ENCODE measurements at regions not wholly inside any gene's neighbourhood (a gene's known extent, or its start where the extent isn't known, plus 50 kb on each side); places are given as distances from the start of the nearest gene placed in this dataset.

DNA sequence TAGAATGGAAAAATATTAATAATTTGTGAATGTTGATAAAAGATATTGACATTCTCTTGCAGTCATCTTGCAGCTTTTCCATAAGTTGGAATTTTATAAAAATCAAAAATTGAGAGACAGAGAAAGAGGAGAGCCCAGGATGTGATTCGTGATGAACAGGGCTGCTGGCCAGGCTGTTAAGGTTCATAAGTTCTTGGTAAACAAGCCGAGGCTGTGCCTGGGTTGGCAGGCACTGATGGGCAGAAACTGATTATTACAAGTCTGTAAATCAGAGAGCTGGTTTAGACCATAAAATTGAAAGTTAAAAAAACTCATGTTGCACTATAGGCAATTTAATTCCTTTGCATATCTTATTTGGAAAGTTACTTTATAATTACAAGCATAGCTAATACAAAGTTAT lies 533.7 kb downstream of the HAPSTR1 start:
- H3K4me1 Mint-ChIP-seq: no peaks in the 10 kb centered on the region
- peaks cover 4% of the 10 kb centered on the region; the same call in 2 of the 3 replicates for H3K9me3 Mint-ChIP-seq
- DNase-seq (ENCODE audit: low spot score) (no peak), ATAC-seq (no peak)
- no peaks in the 10 kb centered on the region for H3K27me3 Mint-ChIP-seq (ENCODE audit: insufficient read depth, low read depth, poor library complexity)
- Histone ChIP-seq H3K79me2 (replicated peaks; ENCODE audit: insufficient read depth) (no peaks in the 10 kb centered on the region), H3K4me2 (no peak overlapping the region), H3K4me3 (no peak overlapping the region), H3F3A (replicated peaks; ENCODE audit: low read depth) (no peaks in the 10 kb centered on the region), H2AFZ (no peak overlapping the region), H3K9me2 (ENCODE audit: insufficient read depth) (no peaks in the 10 kb centered on the region), H3K27me3 (ENCODE audit: insufficient read depth) (no peaks in the 10 kb centered on the region), H4K20me1 (replicated peaks; ENCODE audit: insufficient read depth) (no peaks in the 10 kb centered on the region), H3K27ac (ENCODE audit: low read depth) (no peak overlapping the region), H3K36me3 (ENCODE audit: insufficient read depth) (no peaks in the 10 kb centered on the region), H3K4me1 (ENCODE audit: insufficient read depth) (no peaks in the 10 kb centered on the region)
- H3K27ac Mint-ChIP-seq: no peak overlapping the region
- TF ChIP-seq EZH2phosphoT487 (IDR thresholded peaks at IDR 0.05; ENCODE audit: unreplicated experiment) (no peak), EZH2 (IDR thresholded peaks at IDR 0.05; ENCODE audit: low read depth, unreplicated experiment) (no peak), JUNB (IDR thresholded peaks at IDR 0.05; ENCODE audit: unreplicated experiment) (no peak), ZNF331 (CRISPR knock-in tag; IDR thresholded peaks at IDR 0.05; ENCODE audit: low read depth) (no peak), NANOG (IDR thresholded peaks at IDR 0.05; ENCODE audit: borderline replicate concordance) (no peak), CREB1 (CRISPR knock-in tag; IDR thresholded peaks at IDR 0.05; ENCODE audit: low read depth) (no peak), ZNF114 (CRISPR knock-in tag; IDR thresholded peaks at IDR 0.05) (no peak), POLR2AphosphoS5 (IDR thresholded peaks at IDR 0.05; ENCODE audit: low read depth) (no peak), STAT1 (IDR thresholded peaks at IDR 0.05; ENCODE audit: unreplicated experiment) (no peak)
- TF ChIP-seq, protein P1, sequence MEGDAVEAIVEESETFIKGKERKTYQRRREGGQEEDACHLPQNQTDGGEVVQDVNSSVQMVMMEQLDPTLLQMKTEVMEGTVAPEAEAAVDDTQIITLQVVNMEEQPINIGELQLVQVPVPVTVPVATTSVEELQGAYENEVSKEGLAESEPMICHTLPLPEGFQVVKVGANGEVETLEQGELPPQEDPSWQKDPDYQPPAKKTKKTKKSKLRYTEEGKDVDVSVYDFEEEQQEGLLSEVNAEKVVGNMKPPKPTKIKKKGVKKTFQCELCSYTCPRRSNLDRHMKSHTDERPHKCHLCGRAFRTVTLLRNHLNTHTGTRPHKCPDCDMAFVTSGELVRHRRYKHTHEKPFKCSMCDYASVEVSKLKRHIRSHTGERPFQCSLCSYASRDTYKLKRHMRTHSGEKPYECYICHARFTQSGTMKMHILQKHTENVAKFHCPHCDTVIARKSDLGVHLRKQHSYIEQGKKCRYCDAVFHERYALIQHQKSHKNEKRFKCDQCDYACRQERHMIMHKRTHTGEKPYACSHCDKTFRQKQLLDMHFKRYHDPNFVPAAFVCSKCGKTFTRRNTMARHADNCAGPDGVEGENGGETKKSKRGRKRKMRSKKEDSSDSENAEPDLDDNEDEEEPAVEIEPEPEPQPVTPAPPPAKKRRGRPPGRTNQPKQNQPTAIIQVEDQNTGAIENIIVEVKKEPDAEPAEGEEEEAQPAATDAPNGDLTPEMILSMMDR (conservative IDR thresholded peaks at IDR 0.05; ENCODE audit: low read depth in 2 of 2): no peak
- TF ChIP-seq, protein P2, sequence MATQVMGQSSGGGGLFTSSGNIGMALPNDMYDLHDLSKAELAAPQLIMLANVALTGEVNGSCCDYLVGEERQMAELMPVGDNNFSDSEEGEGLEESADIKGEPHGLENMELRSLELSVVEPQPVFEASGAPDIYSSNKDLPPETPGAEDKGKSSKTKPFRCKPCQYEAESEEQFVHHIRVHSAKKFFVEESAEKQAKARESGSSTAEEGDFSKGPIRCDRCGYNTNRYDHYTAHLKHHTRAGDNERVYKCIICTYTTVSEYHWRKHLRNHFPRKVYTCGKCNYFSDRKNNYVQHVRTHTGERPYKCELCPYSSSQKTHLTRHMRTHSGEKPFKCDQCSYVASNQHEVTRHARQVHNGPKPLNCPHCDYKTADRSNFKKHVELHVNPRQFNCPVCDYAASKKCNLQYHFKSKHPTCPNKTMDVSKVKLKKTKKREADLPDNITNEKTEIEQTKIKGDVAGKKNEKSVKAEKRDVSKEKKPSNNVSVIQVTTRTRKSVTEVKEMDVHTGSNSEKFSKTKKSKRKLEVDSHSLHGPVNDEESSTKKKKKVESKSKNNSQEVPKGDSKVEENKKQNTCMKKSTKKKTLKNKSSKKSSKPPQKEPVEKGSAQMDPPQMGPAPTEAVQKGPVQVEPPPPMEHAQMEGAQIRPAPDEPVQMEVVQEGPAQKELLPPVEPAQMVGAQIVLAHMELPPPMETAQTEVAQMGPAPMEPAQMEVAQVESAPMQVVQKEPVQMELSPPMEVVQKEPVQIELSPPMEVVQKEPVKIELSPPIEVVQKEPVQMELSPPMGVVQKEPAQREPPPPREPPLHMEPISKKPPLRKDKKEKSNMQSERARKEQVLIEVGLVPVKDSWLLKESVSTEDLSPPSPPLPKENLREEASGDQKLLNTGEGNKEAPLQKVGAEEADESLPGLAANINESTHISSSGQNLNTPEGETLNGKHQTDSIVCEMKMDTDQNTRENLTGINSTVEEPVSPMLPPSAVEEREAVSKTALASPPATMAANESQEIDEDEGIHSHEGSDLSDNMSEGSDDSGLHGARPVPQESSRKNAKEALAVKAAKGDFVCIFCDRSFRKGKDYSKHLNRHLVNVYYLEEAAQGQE (IDR thresholded peaks at IDR 0.05; ENCODE audit: unreplicated experiment): no peak
- TF ChIP-seq, protein P3, sequence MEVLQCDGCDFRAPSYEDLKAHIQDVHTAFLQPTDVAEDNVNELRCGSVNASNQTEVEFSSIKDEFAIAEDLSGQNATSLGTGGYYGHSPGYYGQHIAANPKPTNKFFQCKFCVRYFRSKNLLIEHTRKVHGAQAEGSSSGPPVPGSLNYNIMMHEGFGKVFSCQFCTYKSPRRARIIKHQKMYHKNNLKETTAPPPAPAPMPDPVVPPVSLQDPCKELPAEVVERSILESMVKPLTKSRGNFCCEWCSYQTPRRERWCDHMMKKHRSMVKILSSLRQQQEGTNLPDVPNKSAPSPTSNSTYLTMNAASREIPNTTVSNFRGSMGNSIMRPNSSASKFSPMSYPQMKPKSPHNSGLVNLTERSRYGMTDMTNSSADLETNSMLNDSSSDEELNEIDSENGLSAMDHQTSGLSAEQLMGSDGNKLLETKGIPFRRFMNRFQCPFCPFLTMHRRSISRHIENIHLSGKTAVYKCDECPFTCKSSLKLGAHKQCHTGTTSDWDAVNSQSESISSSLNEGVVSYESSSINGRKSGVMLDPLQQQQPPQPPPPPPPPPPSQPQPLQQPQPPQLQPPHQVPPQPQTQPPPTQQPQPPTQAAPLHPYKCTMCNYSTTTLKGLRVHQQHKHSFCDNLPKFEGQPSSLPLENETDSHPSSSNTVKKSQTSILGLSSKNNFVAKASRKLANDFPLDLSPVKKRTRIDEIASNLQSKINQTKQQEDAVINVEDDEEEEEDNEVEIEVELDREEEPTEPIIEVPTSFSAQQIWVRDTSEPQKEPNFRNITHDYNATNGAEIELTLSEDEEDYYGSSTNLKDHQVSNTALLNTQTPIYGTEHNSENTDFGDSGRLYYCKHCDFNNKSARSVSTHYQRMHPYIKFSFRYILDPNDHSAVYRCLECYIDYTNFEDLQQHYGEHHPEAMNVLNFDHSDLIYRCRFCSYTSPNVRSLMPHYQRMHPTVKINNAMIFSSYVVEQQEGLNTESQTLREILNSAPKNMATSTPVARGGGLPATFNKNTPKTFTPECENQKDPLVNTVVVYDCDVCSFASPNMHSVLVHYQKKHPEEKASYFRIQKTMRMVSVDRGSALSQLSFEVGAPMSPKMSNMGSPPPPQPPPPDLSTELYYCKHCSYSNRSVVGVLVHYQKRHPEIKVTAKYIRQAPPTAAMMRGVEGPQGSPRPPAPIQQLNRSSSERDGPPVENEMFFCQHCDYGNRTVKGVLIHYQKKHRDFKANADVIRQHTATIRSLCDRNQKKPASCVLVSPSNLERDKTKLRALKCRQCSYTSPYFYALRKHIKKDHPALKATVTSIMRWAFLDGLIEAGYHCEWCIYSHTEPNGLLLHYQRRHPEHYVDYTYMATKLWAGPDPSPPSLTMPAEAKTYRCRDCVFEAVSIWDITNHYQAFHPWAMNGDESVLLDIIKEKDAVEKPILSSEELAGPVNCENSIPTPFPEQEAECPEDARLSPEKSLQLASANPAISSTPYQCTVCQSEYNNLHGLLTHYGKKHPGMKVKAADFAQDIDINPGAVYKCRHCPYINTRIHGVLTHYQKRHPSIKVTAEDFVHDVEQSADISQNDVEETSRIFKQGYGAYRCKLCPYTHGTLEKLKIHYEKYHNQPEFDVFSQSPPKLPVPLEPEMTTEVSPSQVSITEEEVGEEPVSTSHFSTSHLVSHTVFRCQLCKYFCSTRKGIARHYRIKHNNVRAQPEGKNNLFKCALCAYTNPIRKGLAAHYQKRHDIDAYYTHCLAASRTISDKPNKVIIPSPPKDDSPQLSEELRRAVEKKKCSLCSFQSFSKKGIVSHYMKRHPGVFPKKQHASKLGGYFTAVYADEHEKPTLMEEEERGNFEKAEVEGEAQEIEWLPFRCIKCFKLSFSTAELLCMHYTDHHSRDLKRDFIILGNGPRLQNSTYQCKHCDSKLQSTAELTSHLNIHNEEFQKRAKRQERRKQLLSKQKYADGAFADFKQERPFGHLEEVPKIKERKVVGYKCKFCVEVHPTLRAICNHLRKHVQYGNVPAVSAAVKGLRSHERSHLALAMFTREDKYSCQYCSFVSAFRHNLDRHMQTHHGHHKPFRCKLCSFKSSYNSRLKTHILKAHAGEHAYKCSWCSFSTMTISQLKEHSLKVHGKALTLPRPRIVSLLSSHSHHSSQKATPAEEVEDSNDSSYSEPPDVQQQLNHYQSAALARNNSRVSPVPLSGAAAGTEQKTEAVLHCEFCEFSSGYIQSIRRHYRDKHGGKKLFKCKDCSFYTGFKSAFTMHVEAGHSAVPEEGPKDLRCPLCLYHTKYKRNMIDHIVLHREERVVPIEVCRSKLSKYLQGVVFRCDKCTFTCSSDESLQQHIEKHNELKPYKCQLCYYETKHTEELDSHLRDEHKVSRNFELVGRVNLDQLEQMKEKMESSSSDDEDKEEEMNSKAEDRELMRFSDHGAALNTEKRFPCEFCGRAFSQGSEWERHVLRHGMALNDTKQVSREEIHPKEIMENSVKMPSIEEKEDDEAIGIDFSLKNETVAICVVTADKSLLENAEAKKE (CRISPR knock-in tag; IDR thresholded peaks at IDR 0.05): no peak
- TF ChIP-seq, protein P4, sequence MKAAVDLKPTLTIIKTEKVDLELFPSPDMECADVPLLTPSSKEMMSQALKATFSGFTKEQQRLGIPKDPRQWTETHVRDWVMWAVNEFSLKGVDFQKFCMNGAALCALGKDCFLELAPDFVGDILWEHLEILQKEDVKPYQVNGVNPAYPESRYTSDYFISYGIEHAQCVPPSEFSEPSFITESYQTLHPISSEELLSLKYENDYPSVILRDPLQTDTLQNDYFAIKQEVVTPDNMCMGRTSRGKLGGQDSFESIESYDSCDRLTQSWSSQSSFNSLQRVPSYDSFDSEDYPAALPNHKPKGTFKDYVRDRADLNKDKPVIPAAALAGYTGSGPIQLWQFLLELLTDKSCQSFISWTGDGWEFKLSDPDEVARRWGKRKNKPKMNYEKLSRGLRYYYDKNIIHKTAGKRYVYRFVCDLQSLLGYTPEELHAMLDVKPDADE (IDR thresholded peaks at IDR 0.05): no peak
- peaks cover 3% of the 10 kb centered on the region; the same call in 1 of the 3 replicates for H3K36me3 Mint-ChIP-seq (ENCODE audit: low read depth)
- H3K4me3 Mint-ChIP-seq: no peak overlapping the region
